ENCODE measurements at regions not wholly inside any gene's neighbourhood (a gene's known extent, or its start where the extent isn't known, plus 50 kb on each side); places are given as distances from the start of the nearest gene placed in this dataset.

- Histone ChIP-seq H3K4me3 (no peak overlapping the region), H3K4me1 (no peaks in the 10 kb centered on the region), H3K36me3 (ENCODE audit: insufficient read depth in 1 of 2, low read depth in 1 of 2) (no peaks in the 10 kb centered on the region), H3K9me3 (no peaks in the 10 kb centered on the region), H3K27me3 (ENCODE audit: insufficient read depth in 3 of 3, low read length in 2 of 3) (no peaks in the 10 kb centered on the region), H3K27ac (no peak overlapping the region)
- no peak for TF ChIP-seq CTCF (IDR thresholded peaks at IDR 0.05)
- intact Hi-C loops (cut with DNase I) = no loop called here
- WGBS, 3 donors = 43 to 71% (median 68%) methylated on average over 3 of the region's 3 CpGs
- no peak for DNase-seq
- ATAC-seq = no peak
These were observed 227.7 kb upstream of the GPRIN3 start for GRCh38 chr4:89535251-89535650.

- Histone ChIP-seq H3K4me1 (no peaks in the 10 kb centered on the region), H3K9me3 (no peaks in the 10 kb centered on the region), H3K4me3 (no peak overlapping the region), H3K27me3 (ENCODE audit: insufficient read depth in 3 of 3, low read length in 2 of 3) (no peaks in the 10 kb centered on the region), H3K36me3 (ENCODE audit: insufficient read depth in 1 of 2, low read depth in 1 of 2) (no peaks in the 10 kb centered on the region), H3K27ac (no peak overlapping the region)
- TF ChIP-seq CTCF (IDR thresholded peaks at IDR 0.05) = no peak
- intact Hi-C loops (cut with DNase I) = no loop called here
- DNase-seq = no peak
- no peak for ATAC-seq
These were observed 226.8 kb upstream of the GPRIN3 start for GRCh38 chr4:89534356-89534755.

- DNase-seq (no peak), ATAC-seq (no peak)
- Histone ChIP-seq H3K27me3 (ENCODE audit: insufficient read depth in 3 of 3, low read length in 2 of 3) (no peaks in the 10 kb centered on the region), H3K4me3 (no peak overlapping the region), H3K36me3 (ENCODE audit: insufficient read depth in 1 of 2, low read depth in 1 of 2) (no peaks in the 10 kb centered on the region), H3K9me3 (no peaks in the 10 kb centered on the region), H3K4me1 (no peaks in the 10 kb centered on the region), H3K27ac (no peak overlapping the region)
- 67 to 72% (median 72%) methylated on average over 2 of the region's 2 CpGs for WGBS, 3 donors
- no peak for TF ChIP-seq CTCF (IDR thresholded peaks at IDR 0.05)
- intact Hi-C loops (cut with DNase I) = no loop called here
These were observed 224.5 kb upstream of the GPRIN3 start for GRCh38 chr4:89531932-89532640.

GRCh38 chr4:89528526-89529133 lies 221.0 kb upstream of the GPRIN3 start:
- intact Hi-C loops (cut with DNase I) = no loop called here
- H3K27ac ChIP-seq = no peak overlapping the region

More at GRCh38 chr4:89528526-89529133, 221.0 kb upstream of the GPRIN3 start:
- no peaks in the 10 kb centered on the region for H3K9me3 ChIP-seq
- WGBS, 3 donors = 71 to 80% (median 77%) methylated on average over 4 of the region's 4 CpGs
- DNase-seq (no peak), ATAC-seq (no peak)
- no peak overlapping the region for H3K4me3 ChIP-seq
- no peaks in the 10 kb centered on the region for H3K4me1 ChIP-seq
- TF ChIP-seq CTCF (IDR thresholded peaks at IDR 0.05) = no peak
- no peaks in the 10 kb centered on the region for H3K27me3 ChIP-seq (ENCODE audit: insufficient read depth in 3 of 3, low read length in 2 of 3)
- no peaks in the 10 kb centered on the region for H3K36me3 ChIP-seq (ENCODE audit: insufficient read depth in 1 of 2, low read depth in 1 of 2)
